Hepatocyte (in vitro differentiated cells): ENCODE measurements at regions not wholly inside any gene's neighbourhood (a gene's known extent, or its start where the extent isn't known, plus 50 kb on each side); places are given as distances from the start of the nearest gene placed in this dataset.

Source experiments
- DNase-seq: peaks from one replicate; pipeline ENCODE4 v3.0.0-alpha.2; 2016; ENCODE audit warnings: low spot score
- H2AFZ ChIP-seq: fragments of 200-600 bp; sonication (generic); 2 replicates; pipeline ENCODE4 v1.6.0; 2016; ENCODE audit warnings: antibody characterized with exemption, mild to moderate bottlenecking
- H3K27ac ChIP-seq: fragments of 200-600 bp; sonication (generic); 2 replicates; pipeline ENCODE4 v1.5.1; 2016; ENCODE audit warnings: mild to moderate bottlenecking
- H3K27me3 ChIP-seq: fragments of 200-600 bp; sonication (generic); 2 replicates; pipeline ENCODE4 v1.6.1; 2016
- H3K36me3 ChIP-seq: fragments of 200-600 bp; sonication (generic); replicated peaks from 2 replicates; pipeline ENCODE4 v1.5.1; 2016; ENCODE audit warnings: low read depth; ENCODE audit not compliant: insufficient read depth
- H3K4me1 ChIP-seq: fragments of 200-600 bp; sonication (generic); 2 replicates; pipeline ENCODE4 v1.5.1; 2016; ENCODE audit warnings: mild to moderate bottlenecking, moderate library complexity; ENCODE audit not compliant: insufficient read depth
- H3K4me2 ChIP-seq: fragments of 200-600 bp; sonication (generic); 2 replicates; pipeline ENCODE4 v1.6.0; 2016
- H3K4me3 ChIP-seq: fragments of 200-600 bp; sonication (generic); 2 replicates; pipeline ENCODE4 v1.5.1; 2016; ENCODE audit warnings: mild to moderate bottlenecking
- H3K79me2 ChIP-seq: fragments of 200-600 bp; sonication (generic); 2 replicates; pipeline ENCODE4 v1.6.0; 2017; ENCODE audit warnings: mild to moderate bottlenecking
- H3K9me2 ChIP-seq: fragments of 200-600 bp; sonication (generic); replicated peaks from 2 replicates; pipeline ENCODE4 v1.6.0; 2017; ENCODE audit warnings: mild to moderate bottlenecking; ENCODE audit not compliant: insufficient read depth
- H3K9me3 ChIP-seq: fragments of 200-600 bp; sonication (generic); 2 replicates; pipeline ENCODE4 v1.5.1; 2016; ENCODE audit warnings: low read depth, mild to moderate bottlenecking
- H4K20me1 ChIP-seq: fragments of 200-600 bp; sonication (generic); 2 replicates; pipeline ENCODE4 v1.6.0; 2016; ENCODE audit warnings: mild to moderate bottlenecking; ENCODE audit not compliant: insufficient read depth, poor library complexity, severe bottlenecking
- CTCF ChIP-seq: fragments of 200-600 bp; sonication (generic); IDR thresholded peaks from 2 replicates; pipeline ENCODE4 v1.5.1; 2016; ENCODE audit warnings: antibody characterized with exemption, mild to moderate bottlenecking; ENCODE audit not compliant: poor library complexity
- EZH2 ChIP-seq: fragments of 200-600 bp; sonication (generic); IDR thresholded peaks from 2 replicates; pipeline ENCODE4 v1.6.1; 2016; ENCODE audit warnings: antibody characterized with exemption, mild to moderate bottlenecking, borderline replicate concordance
- EZH2phosphoT487 ChIP-seq: fragments of 200-600 bp; sonication (generic); IDR thresholded peaks from one replicate; pipeline ENCODE4 v1.6.1; 2018; ENCODE audit warnings: antibody characterized with exemption, mild to moderate bottlenecking, low read depth, moderate library complexity; ENCODE audit not compliant: unreplicated experiment, severe bottlenecking
- WGBS: methylation state at CpG from one replicate; pipeline ENCODE4 v1.1.6; 2016; ENCODE audit warnings: low lambda C conversion rate; ENCODE audit errors: missing lambda C conversion rate; 5-methylcytosine and 5-hydroxymethylcytosine counted together

GRCh38 chr20:41862476-41862875 is 244.3 kb upstream of the CHD6 start:
- Histone ChIP-seq H2AFZ (no peak overlapping the region), H4K20me1 (no peaks in the 10 kb centered on the region), H3K9me2 (no peaks in the 10 kb centered on the region), H3K36me3 (no peaks in the 10 kb centered on the region), H3K9me3 (no peaks in the 10 kb centered on the region), H3K27me3 (no peaks in the 10 kb centered on the region), H3K4me2 (no peak overlapping the region), H3K79me2 (no peaks in the 10 kb centered on the region), H3K4me3 (no peak overlapping the region), H3K4me1 (no peaks in the 10 kb centered on the region), H3K27ac (no peak overlapping the region)
- TF ChIP-seq EZH2phosphoT487 = no peak
- TF ChIP-seq CTCF = no peak
- no peak for TF ChIP-seq EZH2
- DNase-seq = no peak
- WGBS = 87% methylated on average over 4 of the region's 4 CpGs

- WGBS = 47% methylated on average over 6 of the region's 6 CpGs
- no peak overlapping the region for H2AFZ ChIP-seq
- H3K27ac ChIP-seq = no peak overlapping the region
- no peak overlapping the region for H3K4me2 ChIP-seq
- H3K4me1 ChIP-seq = no peaks in the 10 kb centered on the region
- H3K79me2 ChIP-seq = no peaks in the 10 kb centered on the region
- H3K27me3 ChIP-seq = no peaks in the 10 kb centered on the region
- H3K4me3 ChIP-seq = no peak overlapping the region
- DNase-seq = no peak
- no peaks in the 10 kb centered on the region for H3K36me3 ChIP-seq
- TF ChIP-seq EZH2 (no peak), CTCF (no peak), EZH2phosphoT487 (no peak)
- H4K20me1 ChIP-seq = no peaks in the 10 kb centered on the region
- no peaks in the 10 kb centered on the region for H3K9me3 ChIP-seq
- H3K9me2 ChIP-seq = no peaks in the 10 kb centered on the region
Observed at GRCh38 chr20:41861772-41862422, 243.7 kb upstream of the CHD6 start.

- no peaks in the 10 kb centered on the region for H3K36me3 ChIP-seq
- no peaks in the 10 kb centered on the region for H4K20me1 ChIP-seq
- no peak overlapping the region for H2AFZ ChIP-seq
- no peaks in the 10 kb centered on the region for H3K9me3 ChIP-seq
- no peaks in the 10 kb centered on the region for H3K27me3 ChIP-seq
- no peak overlapping the region for H3K4me2 ChIP-seq
- H3K27ac ChIP-seq = no peak overlapping the region
- WGBS = 80% methylated on average over 3 of the region's 3 CpGs
- no peak for TF ChIP-seq CTCF
- no peak for TF ChIP-seq EZH2phosphoT487
- no peak for TF ChIP-seq EZH2
- DNase-seq = peak; percentile 10
- no peaks in the 10 kb centered on the region for H3K79me2 ChIP-seq
- H3K9me2 ChIP-seq = no peaks in the 10 kb centered on the region
- H3K4me1 ChIP-seq = no peaks in the 10 kb centered on the region
- H3K4me3 ChIP-seq = no peak overlapping the region
Observed at GRCh38 chr20:41854765-41855164, 236.6 kb upstream of the CHD6 start.
